Thymus (tissue), 11 donors: ENCODE measurements at regions not wholly inside any gene's neighbourhood (a gene's known extent, or its start where the extent isn't known, plus 50 kb on each side); places are given as distances from the start of the nearest gene placed in this dataset.

Source experiments
- DNase-seq, 9 donors: peaks; one replicate each; pipeline ENCODE4 v3.0.0-alpha.2; 2013; ENCODE audit warnings: low spot score in 9 of 9, low read depth in 6 of 9, missing footprints in 1 of 9
- H3K27ac ChIP-seq, 2 donors: one replicate each; pipeline ENCODE4 v1.5.1; 2013; ENCODE audit warnings: control low read depth in 1 of 2, low read depth in 1 of 2, low read length in 1 of 2, mild to moderate bottlenecking in 1 of 2, moderate library complexity in 1 of 2
- H3K27me3 ChIP-seq, 2 donors: one replicate each; pipeline ENCODE4 v1.5.1; 2013; ENCODE audit warnings: low read length in 1 of 2; ENCODE audit not compliant: control insufficient read depth in 2 of 2, insufficient read depth in 1 of 2
- H3K36me3 ChIP-seq, 2 donors: one replicate each; pipeline ENCODE4 v1.5.1; 2013; ENCODE audit warnings: low read length in 1 of 2, mild to moderate bottlenecking in 1 of 2, moderate library complexity in 1 of 2; ENCODE audit not compliant: control insufficient read depth in 2 of 2, insufficient read depth in 2 of 2
- H3K4me1 ChIP-seq, 2 donors: one replicate each; pipeline ENCODE4 v1.5.1; 2013; ENCODE audit warnings: low read length in 2 of 2; ENCODE audit not compliant: control insufficient read depth in 2 of 2, insufficient read depth in 2 of 2
- H3K4me3 ChIP-seq, 2 donors: one replicate each; pipeline ENCODE4 v1.5.1; 2013; ENCODE audit warnings: low read length in 2 of 2, control low read depth in 1 of 2, mild to moderate bottlenecking in 1 of 2
- H3K9me3 ChIP-seq, 2 donors: one replicate each; pipeline ENCODE4 v1.5.1; 2013; ENCODE audit warnings: low read length in 1 of 2, mild to moderate bottlenecking in 1 of 2; ENCODE audit not compliant: control insufficient read depth in 2 of 2, insufficient read depth in 1 of 2
- WGBS: extraction: QIAGEN DNeasy Blood & Tissue Kit; methylation state at CpG from one replicate; pipeline ENCODE4 v1.1.7; 2013; 5-methylcytosine and 5-hydroxymethylcytosine counted together
- donor health status: healthy.

GRCh38 chrX:6679988-6680387 is 145.1 kb upstream of the VCX3A start:
- no peak overlapping the region for H3K27ac ChIP-seq
- DNase-seq: no peak
- H3K27me3 ChIP-seq: no peaks in the 10 kb centered on the region
- 94% methylated on average over 2 of the region's 2 CpGs for WGBS
- H3K4me3 ChIP-seq: no peak overlapping the region
- no peaks in the 10 kb centered on the region for H3K36me3 ChIP-seq
- H3K4me1 ChIP-seq: no peaks in the 10 kb centered on the region
- no peaks in the 10 kb centered on the region for H3K9me3 ChIP-seq

- 89% methylated on average over 5 of the region's 5 CpGs for WGBS
- H3K4me1 ChIP-seq: no peaks in the 10 kb centered on the region
- no peaks in the 10 kb centered on the region for H3K9me3 ChIP-seq
- H3K36me3 ChIP-seq: no peaks in the 10 kb centered on the region
- no peaks in the 10 kb centered on the region for H3K27me3 ChIP-seq
- no peak overlapping the region for H3K27ac ChIP-seq
- H3K4me3 ChIP-seq: no peak overlapping the region
- no peak for DNase-seq
These were observed 144.6 kb upstream of the VCX3A start for GRCh38 chrX:6679550-6679949.

- Histone ChIP-seq H3K9me3 (no peaks in the 10 kb centered on the region), H3K27me3 (no peaks in the 10 kb centered on the region), H3K36me3 (no peaks in the 10 kb centered on the region), H3K4me1 (no peaks in the 10 kb centered on the region), H3K27ac (no peak overlapping the region), H3K4me3 (no peak overlapping the region)
- 68% methylated on average over 7 of the region's 7 CpGs for WGBS
- DNase-seq: no peak
These were observed 143.4 kb upstream of the VCX3A start for GRCh38 chrX:6678313-6678712.

GRCh38 chrX:6674734-6675133 is 139.8 kb upstream of the VCX3A start:
- Histone ChIP-seq H3K27ac (no peak overlapping the region), H3K9me3 (no peaks in the 10 kb centered on the region), H3K4me1 (no peaks in the 10 kb centered on the region), H3K36me3 (no peaks in the 10 kb centered on the region), H3K4me3 (no peak overlapping the region), H3K27me3 (no peaks in the 10 kb centered on the region)
- 90% methylated on average over 4 of the region's 4 CpGs for WGBS
- no peak for DNase-seq

GRCh38 chrX:6667048-6667768 is 132.3 kb upstream of the VCX3A start:
- no peak for DNase-seq
- no peak overlapping the region for H3K4me3 ChIP-seq
- no peaks in the 10 kb centered on the region for H3K36me3 ChIP-seq
- no peaks in the 10 kb centered on the region for H3K27me3 ChIP-seq
- no peaks in the 10 kb centered on the region for H3K4me1 ChIP-seq
- no peaks in the 10 kb centered on the region for H3K9me3 ChIP-seq
- WGBS: 44% methylated on average over 5 of the region's 5 CpGs
- H3K27ac ChIP-seq: no peak overlapping the region

GRCh38 chrX:6666624-6667023 is 131.7 kb upstream of the VCX3A start:
- H3K27ac ChIP-seq: no peak overlapping the region
- no peaks in the 10 kb centered on the region for H3K9me3 ChIP-seq
- WGBS: 97% methylated on average over 2 of the region's 2 CpGs
- H3K4me3 ChIP-seq: no peak overlapping the region
- no peaks in the 10 kb centered on the region for H3K4me1 ChIP-seq
- H3K36me3 ChIP-seq: no peaks in the 10 kb centered on the region
- H3K27me3 ChIP-seq: no peaks in the 10 kb centered on the region
- DNase-seq: no peak

GRCh38 chrX:6661736-6662135 is 126.8 kb upstream of the VCX3A start:
- DNase-seq: no peak
- 98% methylated on average over 4 of the region's 4 CpGs for WGBS
- no peak overlapping the region for H3K27ac ChIP-seq
- no peaks in the 10 kb centered on the region for H3K9me3 ChIP-seq
- H3K4me3 ChIP-seq: no peak overlapping the region
- H3K36me3 ChIP-seq: no peaks in the 10 kb centered on the region
- H3K27me3 ChIP-seq: no peaks in the 10 kb centered on the region
- H3K4me1 ChIP-seq: no peaks in the 10 kb centered on the region

- Histone ChIP-seq H3K27me3 (no peaks in the 10 kb centered on the region), H3K36me3 (no peaks in the 10 kb centered on the region), H3K4me3 (no peak overlapping the region), H3K4me1 (no peaks in the 10 kb centered on the region), H3K9me3 (no peaks in the 10 kb centered on the region), H3K27ac (no peak overlapping the region)
- no peak for DNase-seq
- WGBS: 94% methylated on average over 2 of the region's 2 CpGs
These were observed 125.8 kb upstream of the VCX3A start for GRCh38 chrX:6660567-6661264.

- 88% methylated on average over 2 of the region's 2 CpGs for WGBS
- no peaks in the 10 kb centered on the region for H3K36me3 ChIP-seq
These were observed 110.3 kb upstream of the VCX3A start for GRCh38 chrX:6645216-6645615.

More at GRCh38 chrX:6645216-6645615, 110.3 kb upstream of the VCX3A start:
- Histone ChIP-seq H3K4me3 (no peak overlapping the region), H3K27ac (no peak overlapping the region), H3K27me3 (no peaks in the 10 kb centered on the region), H3K9me3 (peaks cover 0 to 3% of the 10 kb centered on the region in 2 donors), H3K4me1 (no peaks in the 10 kb centered on the region)
- no peak for DNase-seq
